OCI-LY1 (cell line): ENCODE measurements at regions not wholly inside any gene's neighbourhood (a gene's known extent, or its start where the extent isn't known, plus 50 kb on each side); places are given as distances from the start of the nearest gene placed in this dataset.

Experiments
- EZH2 ChIP-seq: fragments of 200-600 bp; sonication (generic), shearing (Covaris generic); IDR thresholded peaks from 2 replicates; pipeline ENCODE4 v1.8.0; 2017; ENCODE audit warnings: borderline replicate concordance, mixed run types, mild to moderate bottlenecking, antibody characterized with exemption, low read length, moderate library complexity, mixed read lengths
- TF ChIP-seq, protein P1 (sequence below): fragments of 200-600 bp; sonication (generic), shearing (Covaris generic); IDR thresholded peaks from 2 replicates; pipeline ENCODE4 v1.5.1; 2017; ENCODE audit warnings: mild to moderate bottlenecking, antibody characterized with exemption, low read length, moderate library complexity, mixed read lengths

DNA sequence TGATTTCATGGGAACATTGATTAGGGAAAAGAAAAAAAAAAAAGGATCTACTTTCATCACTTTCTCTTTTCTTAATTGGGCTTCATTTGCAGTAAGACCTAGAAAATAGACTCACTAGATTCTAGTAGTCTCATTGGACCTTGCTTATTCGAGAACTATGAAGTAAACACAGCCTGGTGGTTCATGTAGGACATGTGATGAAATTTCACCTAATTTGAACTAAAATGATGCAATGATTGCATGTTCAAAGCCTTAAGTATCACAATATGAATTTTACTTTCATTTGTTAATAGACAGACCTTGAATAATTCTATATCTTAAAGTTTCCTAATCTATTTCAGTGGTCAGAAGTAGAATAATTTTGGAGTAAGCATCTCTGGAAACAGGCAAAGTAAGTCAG, 688.9 kb upstream of the NRXN1 start:
- TF ChIP-seq, protein P1, sequence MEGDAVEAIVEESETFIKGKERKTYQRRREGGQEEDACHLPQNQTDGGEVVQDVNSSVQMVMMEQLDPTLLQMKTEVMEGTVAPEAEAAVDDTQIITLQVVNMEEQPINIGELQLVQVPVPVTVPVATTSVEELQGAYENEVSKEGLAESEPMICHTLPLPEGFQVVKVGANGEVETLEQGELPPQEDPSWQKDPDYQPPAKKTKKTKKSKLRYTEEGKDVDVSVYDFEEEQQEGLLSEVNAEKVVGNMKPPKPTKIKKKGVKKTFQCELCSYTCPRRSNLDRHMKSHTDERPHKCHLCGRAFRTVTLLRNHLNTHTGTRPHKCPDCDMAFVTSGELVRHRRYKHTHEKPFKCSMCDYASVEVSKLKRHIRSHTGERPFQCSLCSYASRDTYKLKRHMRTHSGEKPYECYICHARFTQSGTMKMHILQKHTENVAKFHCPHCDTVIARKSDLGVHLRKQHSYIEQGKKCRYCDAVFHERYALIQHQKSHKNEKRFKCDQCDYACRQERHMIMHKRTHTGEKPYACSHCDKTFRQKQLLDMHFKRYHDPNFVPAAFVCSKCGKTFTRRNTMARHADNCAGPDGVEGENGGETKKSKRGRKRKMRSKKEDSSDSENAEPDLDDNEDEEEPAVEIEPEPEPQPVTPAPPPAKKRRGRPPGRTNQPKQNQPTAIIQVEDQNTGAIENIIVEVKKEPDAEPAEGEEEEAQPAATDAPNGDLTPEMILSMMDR: no peak
- TF ChIP-seq EZH2: no peak
